WTC11 (cell line): ENCODE measurements at regions not wholly inside any gene's neighbourhood (a gene's known extent, or its start where the extent isn't known, plus 50 kb on each side); places are given as distances from the start of the nearest gene placed in this dataset.

Experiments used
- ATAC-seq: fragments of 200-7000 bp; cut with Tn5 transposase; 2 replicates; pipeline ENCODE4 v1.10.0; 2021; ENCODE audit warnings: mild to moderate bottlenecking, moderate library complexity
- CTCF ChIA-PET: fragments of 300-600 bp; sonication (Branson Sonifier 250); formaldehyde crosslinking; loops from one replicate; lab custom pipeline; 2021; ENCODE audit warnings: antibody characterized with exemption; lab: Charles Lee
- POLR2A ChIA-PET: fragments of 350-600 bp; sonication (Branson Sonifier 250); formaldehyde crosslinking; loops from one replicate; lab custom pipeline; 2021; ENCODE audit warnings: antibody characterized with exemption; lab: Charles Lee
- DNase-seq: peaks from one replicate; pipeline ENCODE4 v3.0.0; 2021; ENCODE audit warnings: low spot score
- H3K27ac Mint-ChIP-seq: 2 replicates; pipeline ENCODE4 v1.8.0; 2021; ENCODE audit warnings: mixed read lengths
- H3K27me3 Mint-ChIP-seq: 2 replicates; pipeline ENCODE4 v1.8.0; 2021; ENCODE audit warnings: low read depth, mild to moderate bottlenecking, moderate library complexity, mixed read lengths
- H3K36me3 Mint-ChIP-seq: 2 replicates; pipeline ENCODE4 v1.8.0; 2021; ENCODE audit warnings: mixed read lengths
- H3K4me1 Mint-ChIP-seq: 2 replicates; pipeline ENCODE4 v1.8.0; 2022; ENCODE audit warnings: mixed read lengths
- H3K4me3 Mint-ChIP-seq: 2 replicates; pipeline ENCODE4 v1.8.0; 2021; ENCODE audit warnings: mild to moderate bottlenecking, moderate library complexity, mixed read lengths
- H3K9me3 Mint-ChIP-seq: 2 replicates; pipeline ENCODE4 v1.8.0; 2021; ENCODE audit warnings: mixed read lengths
- ATF2 ChIP-seq: sonication (generic); formaldehyde crosslinking; IDR thresholded peaks from 2 replicates; pipeline ENCODE4 v1.8.1; 2022; ENCODE audit warnings: low read depth, missing genetic modification reagents, borderline replicate concordance
- CREB1 ChIP-seq: sonication (generic); formaldehyde crosslinking; IDR thresholded peaks from 2 replicates; pipeline ENCODE4 v1.8.0; 2023; ENCODE audit warnings: mild to moderate bottlenecking, missing genetic modification reagents
- ELF4 ChIP-seq: sonication (generic); formaldehyde crosslinking; IDR thresholded peaks from 2 replicates; pipeline ENCODE4 v1.8.1; 2022; ENCODE audit warnings: low read depth, mild to moderate bottlenecking, moderate library complexity, missing genetic modification reagents
- EMX1 ChIP-seq: fragments of 250-450 bp; sonication (Bioruptor Pico); IDR thresholded peaks from 2 replicates; pipeline ENCODE4 v1.8.0; 2021; ENCODE audit warnings: mild to moderate bottlenecking
- ESRRA ChIP-seq: sonication (generic); formaldehyde crosslinking; IDR thresholded peaks from 2 replicates; pipeline ENCODE4 v1.8.1; 2022; ENCODE audit warnings: mild to moderate bottlenecking, missing genetic modification reagents, borderline replicate concordance
- FOXJ3 ChIP-seq: sonication (generic); formaldehyde crosslinking; IDR thresholded peaks from 2 replicates; pipeline ENCODE4 v1.9.0; 2021; ENCODE audit warnings: missing genetic modification reagents, mild to moderate bottlenecking, borderline replicate concordance
- FOXP4 ChIP-seq: sonication (generic); formaldehyde crosslinking; IDR thresholded peaks from 2 replicates; pipeline ENCODE4 v1.8.0; 2022; ENCODE audit warnings: mild to moderate bottlenecking, missing genetic modification reagents
- HMGXB4 ChIP-seq: sonication (generic); formaldehyde crosslinking; IDR thresholded peaks from 2 replicates; pipeline ENCODE4 v1.8.1; 2023; ENCODE audit warnings: mild to moderate bottlenecking, moderate library complexity, missing genetic modification reagents
- JAZF1 ChIP-seq: fragments of 250-450 bp; sonication (Bioruptor Pico); IDR thresholded peaks from 2 replicates; pipeline ENCODE4 v1.9.0; 2021; ENCODE audit warnings: moderate library complexity, mild to moderate bottlenecking, inconsistent platforms
- MXD4 ChIP-seq: fragments of 250-450 bp; sonication (Bioruptor Pico); IDR thresholded peaks from 2 replicates; pipeline ENCODE4 v1.8.0; 2021; ENCODE audit warnings: mild to moderate bottlenecking, moderate library complexity, borderline replicate concordance
- NR1H2 ChIP-seq: sonication (generic); formaldehyde crosslinking; IDR thresholded peaks from 2 replicates; pipeline ENCODE4 v1.9.0; 2021; ENCODE audit warnings: mild to moderate bottlenecking, moderate library complexity, missing genetic modification reagents
- NR3C1 ChIP-seq: sonication (generic); formaldehyde crosslinking; conservative IDR thresholded peaks from 2 replicates; pipeline ENCODE4 v1.8.1; 2023; ENCODE audit warnings: low read depth, mild to moderate bottlenecking, missing genetic modification reagents
- TEAD4 ChIP-seq: sonication (generic); formaldehyde crosslinking; IDR thresholded peaks from 2 replicates; pipeline ENCODE4 v1.8.0; 2022; ENCODE audit warnings: mild to moderate bottlenecking, missing genetic modification reagents
- TP53 ChIP-seq: sonication (generic); formaldehyde crosslinking; IDR thresholded peaks from 2 replicates; pipeline ENCODE4 v1.8.1; 2023; ENCODE audit warnings: mild to moderate bottlenecking, missing genetic modification reagents
- ZNF138 ChIP-seq: sonication (generic); formaldehyde crosslinking; conservative IDR thresholded peaks from 2 replicates; pipeline ENCODE4 v1.8.1; 2022; ENCODE audit warnings: mild to moderate bottlenecking, moderate library complexity, missing genetic modification reagents
- ZNF232 ChIP-seq: sonication (generic); formaldehyde crosslinking; IDR thresholded peaks from 2 replicates; pipeline ENCODE4 v1.8.0; 2022; ENCODE audit warnings: mild to moderate bottlenecking, missing genetic modification reagents
- ZNF532 ChIP-seq: fragments of 250-450 bp; sonication (Bioruptor Pico); IDR thresholded peaks from 2 replicates; pipeline ENCODE4 v1.9.0; 2021; ENCODE audit warnings: mild to moderate bottlenecking, borderline replicate concordance
- ZNF671 ChIP-seq: fragments of 250-450 bp; sonication (Bioruptor Pico); IDR thresholded peaks from 2 replicates; pipeline ENCODE4 v1.8.0; 2021; ENCODE audit warnings: mild to moderate bottlenecking
- TF ChIP-seq, protein P1 (sequence below): sonication (generic); formaldehyde crosslinking; IDR thresholded peaks from 2 replicates; pipeline ENCODE4 v1.8.1; 2022; ENCODE audit warnings: mild to moderate bottlenecking, missing genetic modification reagents, moderate library complexity, borderline replicate concordance
- TF ChIP-seq, protein P2 (sequence below): sonication (generic); formaldehyde crosslinking; IDR thresholded peaks from 2 replicates; pipeline ENCODE4 v1.8.1; 2023; ENCODE audit warnings: mild to moderate bottlenecking, missing genetic modification reagents, moderate library complexity

DNA sequence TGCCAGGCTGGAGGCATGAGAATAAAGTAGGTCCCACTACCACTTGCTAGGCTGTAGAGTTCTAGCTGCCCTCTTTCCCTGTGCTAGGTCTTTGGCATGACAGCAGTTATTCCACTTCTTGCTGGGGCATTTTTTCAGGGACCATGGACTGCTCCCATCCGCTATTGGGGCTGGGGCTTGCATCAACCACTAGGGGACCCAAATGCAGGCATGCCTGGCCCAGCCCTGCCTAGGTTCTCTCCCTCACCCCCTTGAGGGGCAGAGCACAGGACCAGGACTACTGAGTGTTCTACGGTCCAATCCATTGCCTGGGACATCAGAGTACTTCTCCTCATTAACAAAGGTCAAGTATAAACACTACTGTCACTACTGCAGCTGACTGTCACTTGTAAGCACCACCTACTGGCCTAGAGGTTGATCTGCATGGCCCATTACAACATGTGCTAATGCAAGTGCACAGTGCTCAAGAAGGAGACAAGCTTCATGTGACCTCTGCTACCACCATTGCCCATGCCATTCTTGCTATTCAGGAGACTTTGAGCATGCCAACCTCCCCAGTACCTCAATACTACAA, 270.5 kb downstream of the MBNL1 start (continued):
- TF ChIP-seq, protein P1, sequence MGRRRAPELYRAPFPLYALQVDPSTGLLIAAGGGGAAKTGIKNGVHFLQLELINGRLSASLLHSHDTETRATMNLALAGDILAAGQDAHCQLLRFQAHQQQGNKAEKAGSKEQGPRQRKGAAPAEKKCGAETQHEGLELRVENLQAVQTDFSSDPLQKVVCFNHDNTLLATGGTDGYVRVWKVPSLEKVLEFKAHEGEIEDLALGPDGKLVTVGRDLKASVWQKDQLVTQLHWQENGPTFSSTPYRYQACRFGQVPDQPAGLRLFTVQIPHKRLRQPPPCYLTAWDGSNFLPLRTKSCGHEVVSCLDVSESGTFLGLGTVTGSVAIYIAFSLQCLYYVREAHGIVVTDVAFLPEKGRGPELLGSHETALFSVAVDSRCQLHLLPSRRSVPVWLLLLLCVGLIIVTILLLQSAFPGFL (CRISPR knock-in tag) = no peak
- no peak for TF ChIP-seq MXD4 (CRISPR knock-in tag)
- TF ChIP-seq, all 79 proteins: peak for 0

GRCh38 chr3:152540120-152540519, 271.4 kb downstream of the MBNL1 start:
- DNase-seq (no peak), ATAC-seq (no peak)
- POLR2A ChIA-PET = no interaction called here
- H3K27me3 Mint-ChIP-seq = no peaks in the 10 kb centered on the region
- no peak for TF ChIP-seq ZNF671 (CRISPR knock-in tag)
- TF ChIP-seq NR1H2 (CRISPR knock-in tag) = no peak
- TF ChIP-seq CREB1 (CRISPR knock-in tag) = no peak
- TF ChIP-seq, protein P2, sequence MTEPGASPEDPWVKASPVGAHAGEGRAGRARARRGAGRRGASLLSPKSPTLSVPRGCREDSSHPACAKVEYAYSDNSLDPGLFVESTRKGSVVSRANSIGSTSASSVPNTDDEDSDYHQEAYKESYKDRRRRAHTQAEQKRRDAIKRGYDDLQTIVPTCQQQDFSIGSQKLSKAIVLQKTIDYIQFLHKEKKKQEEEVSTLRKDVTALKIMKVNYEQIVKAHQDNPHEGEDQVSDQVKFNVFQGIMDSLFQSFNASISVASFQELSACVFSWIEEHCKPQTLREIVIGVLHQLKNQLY (CRISPR knock-in tag) = no peak
- no peak for TF ChIP-seq JAZF1 (CRISPR knock-in tag)
- no peak for TF ChIP-seq ATF2 (CRISPR knock-in tag)
- no peak for TF ChIP-seq TEAD4
- no peak for TF ChIP-seq EMX1 (CRISPR knock-in tag)
- no peak for TF ChIP-seq ESRRA (CRISPR knock-in tag)
- TF ChIP-seq ZNF232 (CRISPR knock-in tag) = no peak
- no peak for TF ChIP-seq ELF4 (CRISPR knock-in tag)
- TF ChIP-seq ZNF138 (CRISPR knock-in tag) = no peak
- TF ChIP-seq FOXP4 = no peak
- H3K27ac Mint-ChIP-seq = no peak overlapping the region
- H3K4me3 Mint-ChIP-seq = no peak overlapping the region
- no peaks in the 10 kb centered on the region for H3K36me3 Mint-ChIP-seq
- no peaks in the 10 kb centered on the region for H3K4me1 Mint-ChIP-seq
- CTCF ChIA-PET = interaction anchor here (0.6 to 1.0 kb wide), 2 partner anchors 15 to 24 kb away, joined by 3 read pairs; no protein-coding TSS in a partner anchor
- H3K9me3 Mint-ChIP-seq = peaks cover 19% of the 10 kb centered on the region

GRCh38 chr3:152547153-152547552, 278.4 kb downstream of the MBNL1 start:
- ChIA-PET CTCF (no interaction called here), POLR2A (interaction anchor here (0.6 kb wide), 1 partner anchor 232 kb away, joined by 4 read pairs; no protein-coding TSS in a partner anchor)
- no peaks in the 10 kb centered on the region for H3K4me1 Mint-ChIP-seq
- TF ChIP-seq HMGXB4 (CRISPR knock-in tag) (no peak), ZNF532 (CRISPR knock-in tag) (no peak), NR3C1 (CRISPR knock-in tag) (no peak), TP53 (CRISPR knock-in tag) (no peak), JAZF1 (CRISPR knock-in tag) (no peak), FOXJ3 (no peak)
- TF ChIP-seq, protein P1 (CRISPR knock-in tag) = no peak

More at GRCh38 chr3:152547153-152547552, 278.4 kb downstream of the MBNL1 start:
- no peaks in the 10 kb centered on the region for H3K36me3 Mint-ChIP-seq
- peaks cover 5% of the 10 kb centered on the region; the same call in 1 of the 2 replicates for H3K9me3 Mint-ChIP-seq
- no peaks in the 10 kb centered on the region for H3K27me3 Mint-ChIP-seq
- no peak overlapping the region for H3K4me3 Mint-ChIP-seq
- DNase-seq (no peak), ATAC-seq (no peak)
- H3K27ac Mint-ChIP-seq = no peak overlapping the region
